ENCODE measurements at regions not wholly inside any gene's neighbourhood (a gene's known extent, or its start where the extent isn't known, plus 50 kb on each side); places are given as distances from the start of the nearest gene placed in this dataset.

GRCh38 chr5:61596265-61596664 lies 264.2 kb downstream of the ZSWIM6 start:
- no peak for DNase-seq

- DNase-seq = no peak
Observed at GRCh38 chr5:61597684-61598083, 265.6 kb downstream of the ZSWIM6 start.

GRCh38 chr5:61598126-61598525 lies 266.1 kb downstream of the ZSWIM6 start:
- no peak for DNase-seq

- no peak for DNase-seq
Observed at GRCh38 chr5:61599370-61600122, 267.5 kb downstream of the ZSWIM6 start.

- no peak for DNase-seq
Observed at GRCh38 chr5:61600123-61600444, 268.0 kb downstream of the ZSWIM6 start.

GRCh38 chr5:61600945-61601511 lies 269.0 kb downstream of the ZSWIM6 start:
- DNase-seq = no peak

- peak; percentile 14 for DNase-seq
Observed at GRCh38 chr5:61603211-61603908, 271.3 kb downstream of the ZSWIM6 start.

GRCh38 chr5:61604076-61605025 lies 272.3 kb downstream of the ZSWIM6 start:
- DNase-seq = no peak

- DNase-seq = no peak
Observed at GRCh38 chr5:61609840-61610677, 278.0 kb downstream of the ZSWIM6 start.

- DNase-seq = no peak
Observed at GRCh38 chr5:61610678-61611024, 278.6 kb downstream of the ZSWIM6 start.

GRCh38 chr5:61612431-61612830 lies 280.4 kb downstream of the ZSWIM6 start:
- DNase-seq = no peak

- DNase-seq = no peak
Observed at GRCh38 chr5:61613679-61614078, 281.6 kb downstream of the ZSWIM6 start.

- no peak for DNase-seq
Observed at GRCh38 chr5:61614606-61615005, 282.5 kb downstream of the ZSWIM6 start.

GRCh38 chr5:61617039-61617438 lies 285.0 kb downstream of the ZSWIM6 start:
- no peak for DNase-seq

- DNase-seq = no peak
Observed at GRCh38 chr5:61617995-61618525, 286.0 kb downstream of the ZSWIM6 start.

GRCh38 chr5:61618577-61618976 lies 286.5 kb downstream of the ZSWIM6 start:
- no peak for DNase-seq

GRCh38 chr5:61619289-61619688 lies 287.2 kb downstream of the ZSWIM6 start:
- no peak for DNase-seq

GRCh38 chr5:61619777-61620518 lies 287.9 kb downstream of the ZSWIM6 start:
- no peak for DNase-seq

GRCh38 chr5:61620699-61621182 lies 288.7 kb downstream of the ZSWIM6 start:
- no peak for DNase-seq

GRCh38 chr5:61621202-61621650 lies 289.2 kb downstream of the ZSWIM6 start:
- DNase-seq = no peak

GRCh38 chr5:61622156-61622555 lies 290.1 kb downstream of the ZSWIM6 start:
- DNase-seq = no peak
